ENCODE measurements at regions not wholly inside any gene's neighbourhood (a gene's known extent, or its start where the extent isn't known, plus 50 kb on each side); places are given as distances from the start of the nearest gene placed in this dataset.

- intact Hi-C loops (cut with DNase I) = no loop called here
- WGBS, 3 donors = 82 to 94% (median 87%) methylated on average over 3 of the region's 3 CpGs
- no peak for DNase-seq
- Histone ChIP-seq H3K27ac (no peak overlapping the region), H3K4me3 (no peak overlapping the region), H3K36me3 (no peaks in the 10 kb centered on the region), H3K4me1 (ENCODE audit: insufficient read depth) (no peaks in the 10 kb centered on the region), H3K27me3 (no peaks in the 10 kb centered on the region), H3K9me3 (no peaks in the 10 kb centered on the region)
- TF ChIP-seq POLR2A (IDR thresholded peaks at IDR 0.05) (no peak), CTCF (IDR thresholded peaks at IDR 0.05) (no peak), EP300 (IDR thresholded peaks at IDR 0.05) (no peak)
These were observed 1149.1 kb upstream of the PCDH20 start for GRCh38 chr13:62564770-62565169.

DNA sequence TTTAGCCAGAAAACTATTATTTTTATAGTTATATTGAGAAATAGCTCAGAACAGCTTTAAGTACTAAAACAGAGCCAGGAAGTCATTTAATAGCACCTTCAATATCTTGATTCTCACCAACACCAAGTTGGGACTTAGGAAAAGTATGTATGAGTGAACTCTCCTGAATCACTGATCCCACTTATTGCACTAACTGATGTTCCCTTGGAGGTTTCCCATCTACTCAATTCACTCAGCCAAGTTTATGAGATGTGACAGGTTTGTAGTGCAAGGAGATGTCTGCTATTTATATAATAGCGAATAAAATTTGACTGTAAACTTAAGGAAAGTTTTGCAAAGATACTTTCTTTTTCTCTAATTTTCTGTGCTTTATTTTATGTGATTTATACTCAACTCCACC, 1147.6 kb upstream of the PCDH20 start:
- Histone ChIP-seq H3K4me1 (ENCODE audit: insufficient read depth) (no peaks in the 10 kb centered on the region), H3K4me3 (no peak overlapping the region), H3K27me3 (no peaks in the 10 kb centered on the region), H3K36me3 (no peaks in the 10 kb centered on the region), H3K9me3 (no peaks in the 10 kb centered on the region), H3K27ac (no peak overlapping the region)
- intact Hi-C loops (cut with DNase I) = no loop called here
- TF ChIP-seq EP300 (IDR thresholded peaks at IDR 0.05) (no peak), CTCF (IDR thresholded peaks at IDR 0.05) (no peak), POLR2A (IDR thresholded peaks at IDR 0.05) (no peak)
- WGBS, 3 donors = 27 to 40% (median 31%) methylated on average over 1 of the region's 1 CpG
- DNase-seq = no peak

DNA sequence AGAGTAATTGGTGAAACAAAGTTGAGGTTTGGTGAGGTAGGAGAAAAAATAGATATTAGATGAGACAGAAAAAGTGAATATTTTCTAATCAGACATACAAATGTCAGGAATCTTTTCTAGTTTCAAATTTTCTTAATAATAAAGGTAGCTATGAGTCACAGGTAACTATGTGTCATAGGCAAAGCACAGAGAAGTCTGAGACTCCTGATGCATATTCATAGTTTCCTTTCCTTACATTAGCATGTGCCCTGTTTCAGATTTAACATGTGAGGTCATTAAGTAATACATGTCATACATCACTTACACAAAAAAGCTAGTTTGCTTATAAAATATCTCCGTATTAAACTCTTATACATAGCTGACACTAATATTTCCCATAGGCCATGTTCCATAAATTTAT, 1141.3 kb upstream of the PCDH20 start:
- Histone ChIP-seq H3K4me1 (ENCODE audit: insufficient read depth) (no peaks in the 10 kb centered on the region), H3K9me3 (no peaks in the 10 kb centered on the region), H3K27ac (no peak overlapping the region), H3K36me3 (no peaks in the 10 kb centered on the region), H3K4me3 (no peak overlapping the region), H3K27me3 (no peaks in the 10 kb centered on the region)
- intact Hi-C loops (cut with DNase I) = no loop called here
- 79 to 87% (median 79%) methylated on average over 1 of the region's 1 CpG for WGBS, 3 donors
- DNase-seq = no peak
- no peak for TF ChIP-seq POLR2A (IDR thresholded peaks at IDR 0.05)
- TF ChIP-seq CTCF (IDR thresholded peaks at IDR 0.05) = no peak
- no peak for TF ChIP-seq EP300 (IDR thresholded peaks at IDR 0.05)

GRCh38 chr13:62551588-62551987, 1135.9 kb upstream of the PCDH20 start:
- H3K4me1 ChIP-seq (ENCODE audit: insufficient read depth) = no peaks in the 10 kb centered on the region
- no peak overlapping the region for H3K27ac ChIP-seq
- 74 to 76% (median 75%) methylated on average over 5 of the region's 5 CpGs for WGBS, 3 donors
- DNase-seq = no peak
- H3K4me3 ChIP-seq = no peak overlapping the region
- no peaks in the 10 kb centered on the region for H3K27me3 ChIP-seq
- no peaks in the 10 kb centered on the region for H3K9me3 ChIP-seq
- TF ChIP-seq EP300 (IDR thresholded peaks at IDR 0.05) (no peak), CTCF (IDR thresholded peaks at IDR 0.05) (no peak), POLR2A (IDR thresholded peaks at IDR 0.05) (no peak)
- intact Hi-C loops (cut with DNase I) = no loop called here
- no peaks in the 10 kb centered on the region for H3K36me3 ChIP-seq

- intact Hi-C loops (cut with DNase I) = no loop called here
- Histone ChIP-seq H3K4me3 (no peak overlapping the region), H3K9me3 (no peaks in the 10 kb centered on the region), H3K36me3 (no peaks in the 10 kb centered on the region), H3K27ac (no peak overlapping the region), H3K4me1 (ENCODE audit: insufficient read depth) (no peaks in the 10 kb centered on the region), H3K27me3 (no peaks in the 10 kb centered on the region)
- no peak for DNase-seq
- TF ChIP-seq CTCF (IDR thresholded peaks at IDR 0.05) (no peak), POLR2A (IDR thresholded peaks at IDR 0.05) (no peak), EP300 (IDR thresholded peaks at IDR 0.05) (no peak)
- 84 to 89% (median 87%) methylated on average over 4 of the region's 4 CpGs for WGBS, 3 donors
These were observed 1129.3 kb upstream of the PCDH20 start for GRCh38 chr13:62544928-62545327.

Data from ovary (tissue), 7 donors.